COLO668 (cell line): ENCODE measurements at regions not wholly inside any gene's neighbourhood (a gene's known extent, or its start where the extent isn't known, plus 50 kb on each side); places are given as distances from the start of the nearest gene placed in this dataset.

Experiments
- DNase-seq: peaks from one replicate; lab custom pipeline; 2025; ENCODE audit not compliant: unreplicated experiment; lab: John Stamatoyannopoulos, UW

GRCh38 chr12:107223821-107224220 lies 130.5 kb upstream of the CRY1 start:
- DNase-seq, result no peak

GRCh38 chr12:107225635-107226034 lies 132.3 kb upstream of the CRY1 start:
- DNase-seq, result no peak

DNA sequence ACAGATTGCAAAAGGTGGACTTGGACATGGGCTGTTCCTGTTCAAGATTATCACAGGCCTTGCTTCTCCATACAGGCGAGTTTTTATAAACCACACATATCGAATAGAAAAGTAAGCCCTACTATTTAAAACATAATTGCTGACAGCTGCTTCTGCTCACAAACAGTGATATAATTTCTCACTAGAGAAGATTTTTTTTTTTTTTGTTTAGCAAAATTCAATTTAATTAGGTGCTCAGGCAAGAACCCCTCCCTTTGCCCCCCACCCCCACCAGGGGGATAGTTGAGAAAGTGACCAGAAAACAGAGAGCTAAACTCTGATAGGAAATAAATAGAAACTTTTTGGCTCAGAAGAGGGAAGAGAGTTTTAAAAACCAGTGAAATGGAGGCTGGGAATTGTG lies 132.8 kb upstream of the CRY1 start:
- no peak for DNase-seq

DNA sequence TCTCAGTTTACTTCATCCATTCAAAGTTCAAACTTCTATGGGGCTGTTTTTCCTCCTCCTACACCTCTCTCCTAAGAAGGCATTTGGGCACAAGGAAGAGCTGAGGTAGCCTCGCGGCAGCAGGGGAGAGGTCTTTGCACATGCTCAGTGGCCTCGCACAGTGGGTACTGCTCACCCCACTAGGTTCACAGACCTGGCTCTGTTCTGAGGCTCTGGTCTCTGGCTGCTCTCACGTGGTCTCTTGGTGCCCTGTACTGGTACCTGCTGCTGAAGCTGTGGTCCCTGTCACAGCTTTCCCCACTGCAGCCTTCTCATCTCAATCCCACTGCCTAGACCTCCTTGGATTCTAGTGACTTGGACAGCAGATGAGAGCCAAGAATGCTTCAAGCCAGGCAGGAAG lies 134.7 kb upstream of the CRY1 start:
- DNase-seq, result no peak

- no peak for DNase-seq
These were observed 136.5 kb upstream of the CRY1 start for GRCh38 chr12:107229827-107230226.

GRCh38 chr12:107231303-107231702 lies 138.0 kb upstream of the CRY1 start:
- no peak for DNase-seq

DNA sequence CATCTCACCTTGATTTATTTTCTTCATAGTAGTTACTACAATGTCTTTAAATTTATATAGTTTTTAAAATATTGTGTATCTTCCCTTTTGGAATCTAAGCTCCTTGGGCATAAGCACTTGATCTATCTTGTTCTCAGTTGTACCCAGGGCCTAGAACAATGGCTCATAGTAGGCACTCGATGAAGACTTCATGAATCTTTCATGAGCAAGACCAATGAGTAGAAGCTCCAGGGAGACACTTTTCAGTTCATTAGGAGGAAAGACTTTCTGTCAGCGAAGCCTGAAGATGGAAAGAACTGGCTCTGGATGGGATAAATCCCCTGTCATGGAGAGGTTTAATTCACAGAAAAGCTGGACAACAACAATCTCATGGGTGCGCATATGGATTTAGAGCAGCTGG lies 140.2 kb upstream of the CRY1 start:
- no peak for DNase-seq

DNA sequence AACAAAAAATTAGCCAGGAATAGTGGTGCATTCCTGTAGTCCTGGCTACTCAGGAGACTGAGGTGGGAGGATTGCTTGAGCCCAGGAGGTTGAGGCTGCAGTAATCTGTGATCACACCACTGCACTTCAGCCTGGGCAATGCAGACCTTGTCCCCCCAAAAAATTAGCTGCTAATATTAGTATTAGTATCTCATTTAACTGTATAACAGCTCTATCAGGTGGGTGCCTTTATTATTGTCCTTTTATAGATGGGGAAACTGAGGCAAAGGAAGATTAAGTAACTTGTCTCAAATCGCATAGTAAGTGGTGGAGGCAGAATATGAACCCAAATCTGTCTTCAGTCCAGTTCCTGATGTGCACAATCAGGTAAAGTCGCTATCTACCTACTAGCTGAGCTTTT lies 142.3 kb upstream of the CRY1 start:
- DNase-seq, result no peak

DNA sequence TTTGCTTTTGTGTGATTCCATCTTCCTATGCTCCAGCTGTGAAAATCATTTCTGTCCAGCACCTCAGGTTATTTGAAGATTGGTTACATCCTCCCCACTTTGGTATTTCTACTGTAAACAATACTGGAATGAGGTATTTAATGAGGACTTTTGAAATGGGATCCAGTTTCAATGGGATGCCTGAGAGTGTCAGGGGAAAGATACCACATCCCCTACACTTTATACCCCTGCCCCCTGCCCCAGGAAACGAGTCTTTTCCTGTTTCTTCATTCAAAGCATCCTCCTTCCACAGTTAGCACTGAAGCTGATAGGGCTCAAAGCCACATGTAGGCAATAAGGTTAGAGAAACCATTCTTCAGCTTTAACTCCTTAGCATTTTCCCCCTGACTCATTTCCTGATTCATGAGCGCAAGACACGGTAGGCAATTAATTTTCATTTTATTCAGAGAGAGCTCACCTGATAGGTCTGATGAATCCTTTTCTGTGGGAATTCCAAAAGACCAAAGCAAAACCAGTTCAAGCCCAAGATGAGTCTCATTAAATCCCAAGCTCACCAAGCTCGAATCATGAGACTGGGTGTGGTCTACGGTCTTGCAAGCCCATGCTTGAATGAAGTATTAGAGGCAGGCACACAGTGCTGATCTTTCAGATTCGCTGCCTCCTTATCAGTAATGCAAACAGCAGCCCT lies 143.6 kb upstream of the CRY1 start:
- no peak for DNase-seq

- DNase-seq, result no peak
These were observed 144.9 kb upstream of the CRY1 start for GRCh38 chr12:107238296-107238695.

DNA sequence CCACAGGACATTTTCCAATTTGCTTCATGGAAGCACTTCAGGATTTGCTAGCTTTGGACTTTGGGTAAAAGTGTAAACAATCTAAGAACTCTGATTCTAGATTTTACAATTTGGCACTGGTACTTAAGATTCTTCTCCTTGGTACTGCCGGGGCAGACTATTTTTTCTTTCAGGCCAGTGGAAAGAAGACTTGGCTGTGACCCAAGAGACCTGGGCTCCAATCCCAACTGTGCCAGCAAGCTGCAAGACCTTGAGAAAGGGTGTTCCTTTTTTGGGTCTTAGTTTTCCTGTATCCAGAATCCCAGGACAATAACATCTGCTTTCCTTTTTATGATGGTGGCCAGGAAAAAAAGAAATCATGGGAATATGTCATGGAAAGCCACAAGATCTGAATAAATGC lies 148.1 kb upstream of the CRY1 start:
- no peak for DNase-seq

DNA sequence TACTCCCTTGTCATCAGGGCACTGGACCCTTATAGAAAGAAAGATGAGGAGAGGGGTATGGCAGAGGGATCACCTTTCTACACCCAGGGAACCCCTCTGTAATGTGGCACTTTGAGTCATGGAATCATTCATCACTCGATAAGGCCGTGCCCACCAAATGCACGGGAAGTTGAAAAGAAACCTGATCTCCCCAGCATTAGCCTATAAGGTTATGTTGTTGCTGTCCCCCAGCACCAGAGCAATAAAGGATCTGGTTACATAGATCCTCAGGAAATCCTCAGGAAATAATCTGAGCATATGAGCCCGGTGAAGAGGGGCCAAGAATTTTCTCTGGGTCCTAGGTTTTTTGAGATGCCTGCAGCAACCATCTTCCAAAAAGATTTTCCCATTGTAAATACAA lies 148.8 kb upstream of the CRY1 start:
- DNase-seq, result no peak

GRCh38 chr12:107243341-107243740 lies 150.0 kb upstream of the CRY1 start:
- DNase-seq, result no peak

GRCh38 chr12:107244584-107244983 lies 151.2 kb upstream of the CRY1 start:
- no peak for DNase-seq

DNA sequence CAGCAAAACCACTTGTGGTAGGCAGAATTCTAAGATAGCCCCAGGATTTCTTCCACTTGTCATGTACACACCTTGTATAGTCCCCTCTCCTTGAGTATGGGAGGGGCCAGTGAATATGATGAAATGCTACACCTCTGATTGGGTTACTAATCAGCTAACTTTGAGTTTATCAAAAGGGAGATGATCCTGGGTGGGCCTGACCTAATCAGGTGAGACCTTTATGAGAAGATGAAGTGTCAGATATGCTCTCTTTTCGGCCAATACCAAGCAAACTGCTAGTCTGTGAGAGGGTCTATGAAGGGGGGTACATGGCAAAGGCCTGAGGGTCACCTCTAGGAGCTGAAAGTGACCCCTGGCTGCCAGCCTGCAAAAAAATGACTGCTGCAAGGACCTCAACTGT lies 154.3 kb upstream of the CRY1 start:
- DNase-seq, result no peak

GRCh38 chr12:107248187-107248586 lies 154.8 kb upstream of the CRY1 start:
- DNase-seq, result no peak

GRCh38 chr12:107251288-107251687 lies 157.9 kb upstream of the CRY1 start:
- no peak for DNase-seq

DNA sequence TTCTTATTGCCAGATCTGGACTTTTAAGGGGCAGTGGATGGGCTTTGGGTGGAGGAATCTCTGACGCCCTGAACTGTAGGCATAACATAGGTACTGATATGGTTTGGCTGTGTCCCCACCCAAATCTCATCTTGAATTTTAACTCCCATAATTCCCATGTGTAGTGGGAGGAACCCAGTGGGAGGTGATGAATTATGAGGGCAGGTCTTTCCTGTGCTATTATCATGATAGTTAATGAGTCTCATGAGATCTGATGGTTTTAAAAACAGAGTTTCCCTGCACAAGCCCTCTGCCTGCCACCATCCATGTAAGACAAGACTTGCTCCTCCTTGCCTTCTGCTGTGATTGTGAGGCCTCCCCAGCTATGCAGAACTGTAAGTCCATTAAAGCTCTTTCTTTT lies 160.0 kb upstream of the CRY1 start:
- DNase-seq, result no peak

- DNase-seq, result no peak
These were observed 161.0 kb upstream of the CRY1 start for GRCh38 chr12:107254258-107254856.

DNA sequence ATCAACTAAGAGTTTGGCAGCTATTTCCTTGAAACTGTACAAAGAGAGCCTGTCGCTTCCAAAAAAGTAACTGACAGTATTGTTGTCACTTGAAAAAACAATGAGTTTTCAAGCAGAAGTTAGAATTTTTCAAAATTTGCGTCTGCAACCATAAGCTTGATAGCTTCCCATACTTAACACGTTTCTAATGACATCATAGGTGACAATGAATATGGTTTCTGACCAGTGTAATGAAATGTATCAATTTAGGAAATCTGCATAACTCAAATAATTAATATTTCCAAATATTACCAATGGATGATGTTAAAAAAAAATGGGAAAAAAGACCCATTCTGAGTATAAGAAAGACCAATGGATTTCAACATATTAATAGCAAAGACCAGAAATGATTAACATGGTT lies 165.4 kb upstream of the CRY1 start:
- DNase-seq, result no peak

- DNase-seq, result no peak
These were observed 170.6 kb upstream of the CRY1 start for GRCh38 chr12:107263980-107264379.

DNA sequence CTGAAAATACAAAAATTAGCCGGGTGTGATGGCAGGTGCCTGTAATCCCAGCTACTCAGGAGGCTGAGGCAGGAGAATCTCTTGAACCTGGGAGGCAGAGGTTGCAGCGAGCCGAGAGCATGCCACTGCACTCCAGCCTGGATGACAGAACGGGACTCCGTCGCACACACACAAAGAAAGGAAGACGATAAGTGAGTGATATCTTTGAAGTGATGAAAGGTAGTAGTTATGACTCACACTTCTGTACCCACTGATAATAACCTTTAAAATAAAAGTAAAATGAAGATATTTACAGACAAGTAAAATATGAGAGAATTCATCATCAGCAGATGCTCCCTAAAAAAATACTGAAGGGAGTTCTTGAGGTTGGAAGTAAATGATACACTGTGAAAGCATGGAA lies 171.3 kb upstream of the CRY1 start:
- no peak for DNase-seq

DNA sequence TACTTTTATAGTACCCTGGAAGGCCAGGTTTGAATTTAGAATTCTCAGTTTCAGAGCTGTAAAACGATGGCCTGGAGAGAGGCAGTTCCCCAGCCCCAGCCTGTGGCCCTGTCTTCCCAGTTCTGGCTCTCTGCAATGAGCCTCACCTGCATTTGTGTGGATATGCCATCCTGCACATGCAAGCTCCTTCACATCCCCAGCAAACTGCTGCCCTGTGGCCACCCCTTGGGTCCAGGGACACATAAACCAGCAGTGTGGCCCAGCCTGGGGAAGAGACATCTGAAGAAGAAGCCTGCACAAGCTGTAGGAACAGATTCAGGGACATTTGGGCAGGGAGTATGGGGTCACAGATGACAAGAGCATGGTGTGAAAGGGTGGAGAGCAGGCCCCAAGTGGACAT lies 174.3 kb upstream of the CRY1 start:
- DNase-seq, result no peak
